Natural killer cell (primary cell): ENCODE measurements at regions not wholly inside any gene's neighbourhood (a gene's known extent, or its start where the extent isn't known, plus 50 kb on each side); places are given as distances from the start of the nearest gene placed in this dataset.

Experiments
- ATAC-seq, 3 donors: fragments of 150-1000 bp in 2 of 3; fragments of 200-7000 bp in 1 of 3; cut with Tn5 transposase; 1 replicate in 1 of 3; 2 replicates in 2 of 3; pipeline ENCODE4 v1.10.0; 2021; ENCODE audit warnings: mild to moderate bottlenecking in 2 of 3, moderate library complexity in 2 of 3
- DNase-seq, 2 donors: peaks; one replicate each; pipeline versions ENCODE4 v3.0.0 to v3.0.0-alpha.2; 2013 to 2021; ENCODE audit warnings: mixed read lengths in 1 of 2
- H3K27ac ChIP-seq: one replicate; pipeline ENCODE4 v1.5.1; 2013; ENCODE audit warnings: mild to moderate bottlenecking, low read length
- H3K27me3 ChIP-seq: one replicate; pipeline ENCODE4 v1.6.1; 2013; ENCODE audit warnings: low read length; ENCODE audit not compliant: control insufficient read depth, insufficient read depth
- H3K36me3 ChIP-seq: one replicate; pipeline ENCODE4 v1.6.1; 2013; ENCODE audit warnings: low read length; ENCODE audit not compliant: control insufficient read depth, insufficient read depth
- H3K4me1 ChIP-seq: one replicate; pipeline ENCODE4 v1.6.1; 2013; ENCODE audit warnings: low read length; ENCODE audit not compliant: control insufficient read depth, insufficient read depth
- H3K4me3 ChIP-seq: one replicate; pipeline ENCODE4 v1.5.1; 2013; ENCODE audit warnings: low read length
- H3K9me3 ChIP-seq: one replicate; pipeline ENCODE4 v1.6.1; 2013; ENCODE audit warnings: low read length; ENCODE audit not compliant: control insufficient read depth, insufficient read depth
- H3K27ac Mint-ChIP-seq, 2 donors: one replicate each; pipeline ENCODE4 v1.8.0; 2022; ENCODE audit warnings: mild to moderate bottlenecking in 2 of 2, mixed read lengths in 2 of 2, moderate library complexity in 1 of 2
- H3K27me3 Mint-ChIP-seq, 2 donors: one replicate each; pipeline ENCODE4 v1.8.0; 2022; ENCODE audit warnings: low read depth in 2 of 2, mixed read lengths in 2 of 2
- H3K36me3 Mint-ChIP-seq: one replicate; pipeline ENCODE4 v1.8.0; 2022; ENCODE audit warnings: mixed read lengths
- H3K4me1 Mint-ChIP-seq, 2 donors: one replicate each; pipeline ENCODE4 v1.8.0; 2022; ENCODE audit warnings: mixed read lengths in 2 of 2
- H3K4me3 Mint-ChIP-seq: one replicate; pipeline ENCODE4 v1.8.0; 2022; ENCODE audit warnings: mild to moderate bottlenecking, moderate library complexity, mixed read lengths
- H3K9me3 Mint-ChIP-seq, 2 donors: one replicate each; pipeline ENCODE4 v1.8.0; 2022; ENCODE audit warnings: mixed read lengths in 2 of 2
- WGBS: methylation state at CpG from one replicate; pipeline ENCODE4 v1.1.7; 2013; ENCODE audit warnings: missing lambda C conversion rate; ENCODE audit not compliant: insufficient coverage; 5-methylcytosine and 5-hydroxymethylcytosine counted together
- intact Hi-C: fragments of 100-400 bp; cut with micrococcal nuclease; formaldehyde crosslinking; loops from one replicate; pipeline ENCODE4 v1.14.2; 2022
- TF ChIP-seq, protein P1 (sequence below): fragments of 200-600 bp; IDR thresholded peaks from one replicate; pipeline ENCODE4 v1.8.0; 2022; ENCODE audit warnings: antibody characterized with exemption

- no peak for ATAC-seq
- no peaks in the 10 kb centered on the region for H3K9me3 Mint-ChIP-seq
- no CpG with 5 or more reads among the region's 1 CpG for WGBS
- Histone ChIP-seq H3K9me3 (no peaks in the 10 kb centered on the region), H3K27me3 (no peaks in the 10 kb centered on the region), H3K4me3 (no peak overlapping the region), H3K4me1 (peaks cover 12% of the 10 kb centered on the region), H3K27ac (no peak overlapping the region), H3K36me3 (no peaks in the 10 kb centered on the region)
- no peak overlapping the region for H3K27ac Mint-ChIP-seq
- H3K4me1 Mint-ChIP-seq = peaks cover 15 to 36% of the 10 kb centered on the region in 2 donors
- intact Hi-C loops = no loop called here
- no peak overlapping the region for H3K4me3 Mint-ChIP-seq
- peaks cover 0 to 4% of the 10 kb centered on the region in 2 donors for H3K27me3 Mint-ChIP-seq
- TF ChIP-seq, protein P1, sequence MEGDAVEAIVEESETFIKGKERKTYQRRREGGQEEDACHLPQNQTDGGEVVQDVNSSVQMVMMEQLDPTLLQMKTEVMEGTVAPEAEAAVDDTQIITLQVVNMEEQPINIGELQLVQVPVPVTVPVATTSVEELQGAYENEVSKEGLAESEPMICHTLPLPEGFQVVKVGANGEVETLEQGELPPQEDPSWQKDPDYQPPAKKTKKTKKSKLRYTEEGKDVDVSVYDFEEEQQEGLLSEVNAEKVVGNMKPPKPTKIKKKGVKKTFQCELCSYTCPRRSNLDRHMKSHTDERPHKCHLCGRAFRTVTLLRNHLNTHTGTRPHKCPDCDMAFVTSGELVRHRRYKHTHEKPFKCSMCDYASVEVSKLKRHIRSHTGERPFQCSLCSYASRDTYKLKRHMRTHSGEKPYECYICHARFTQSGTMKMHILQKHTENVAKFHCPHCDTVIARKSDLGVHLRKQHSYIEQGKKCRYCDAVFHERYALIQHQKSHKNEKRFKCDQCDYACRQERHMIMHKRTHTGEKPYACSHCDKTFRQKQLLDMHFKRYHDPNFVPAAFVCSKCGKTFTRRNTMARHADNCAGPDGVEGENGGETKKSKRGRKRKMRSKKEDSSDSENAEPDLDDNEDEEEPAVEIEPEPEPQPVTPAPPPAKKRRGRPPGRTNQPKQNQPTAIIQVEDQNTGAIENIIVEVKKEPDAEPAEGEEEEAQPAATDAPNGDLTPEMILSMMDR = no peak
- no peak for DNase-seq
- no peaks in the 10 kb centered on the region for H3K36me3 Mint-ChIP-seq
Measured at GRCh38 chr5:52708463-52708862, 79.3 kb upstream of the ITGA1 start.

DNA sequence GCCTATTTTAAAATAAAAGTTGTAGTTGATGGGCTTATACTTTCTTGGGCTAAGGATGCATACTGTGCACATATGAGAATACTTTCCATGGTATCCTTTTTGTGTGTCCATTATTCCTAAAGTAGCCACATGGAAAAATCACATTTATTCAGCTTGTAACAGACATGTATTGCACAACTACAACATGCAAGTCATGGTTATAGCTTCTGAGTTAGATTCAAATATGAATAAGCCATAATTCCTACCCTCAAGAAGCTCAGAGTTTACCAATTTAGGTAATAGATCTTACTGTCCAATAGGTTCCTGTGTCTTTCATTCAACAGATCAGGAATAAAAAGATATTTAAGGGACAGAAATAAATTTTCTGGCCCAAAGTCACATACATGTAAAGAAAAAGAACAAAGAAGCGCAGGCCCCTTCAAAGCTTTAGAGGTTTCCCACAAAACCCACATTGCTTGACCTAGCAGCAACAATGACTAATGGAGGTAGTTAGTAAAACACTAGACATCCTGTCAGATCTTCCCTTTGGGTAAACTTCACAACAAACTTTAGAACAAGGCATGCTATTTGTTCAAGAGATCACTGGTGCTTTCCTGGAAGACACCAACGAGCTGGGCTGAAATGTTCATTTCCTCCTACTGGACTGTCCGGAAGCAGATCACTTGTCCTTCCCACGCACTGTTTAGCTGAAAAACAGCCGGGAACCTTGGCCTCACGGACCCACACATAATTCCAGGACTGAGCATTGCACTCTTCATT is 78.4 kb upstream of the ITGA1 start:
- Histone ChIP-seq H3K36me3 (no peaks in the 10 kb centered on the region), H3K9me3 (no peaks in the 10 kb centered on the region), H3K4me1 (peaks cover 12% of the 10 kb centered on the region), H3K4me3 (no peak overlapping the region), H3K27ac (no peak overlapping the region), H3K27me3 (no peaks in the 10 kb centered on the region)
- Mint-ChIP-seq H3K4me3 (no peak overlapping the region), H3K36me3 (no peaks in the 10 kb centered on the region), H3K27me3 (peaks cover 0 to 4% of the 10 kb centered on the region in 2 donors), H3K4me1 (peaks cover 15 to 36% of the 10 kb centered on the region in 2 donors), H3K27ac (peak overlapping the region in 1 of 2 donors; percentile 11), H3K9me3 (no peaks in the 10 kb centered on the region)
- TF ChIP-seq, protein P1 = no peak
- intact Hi-C loops = no loop called here
- 20% methylated on average over 5 of the region's 6 CpGs for WGBS
- DNase-seq = peak in 1 of 2 donors; percentile 17
- peak in 2 of 3 donors; percentile 58 to 68 for ATAC-seq

GRCh38 chr5:52710310-52710971 is 77.3 kb upstream of the ITGA1 start:
- 70% methylated on average over 1 of the region's 2 CpGs for WGBS
- no peak overlapping the region for H3K27ac ChIP-seq
- H3K4me3 ChIP-seq = no peak overlapping the region
- no peaks in the 10 kb centered on the region for H3K36me3 Mint-ChIP-seq
- no peaks in the 10 kb centered on the region for H3K27me3 ChIP-seq
- H3K27me3 Mint-ChIP-seq = peaks cover 0 to 4% of the 10 kb centered on the region in 2 donors
- ATAC-seq (no peak), DNase-seq (no peak)
- peaks cover 12% of the 10 kb centered on the region for H3K4me1 ChIP-seq
- H3K9me3 Mint-ChIP-seq = no peaks in the 10 kb centered on the region
- TF ChIP-seq, protein P1 = no peak
- no peaks in the 10 kb centered on the region for H3K36me3 ChIP-seq
- H3K27ac Mint-ChIP-seq = peak overlapping the region in 1 of 2 donors; percentile 43
- H3K4me3 Mint-ChIP-seq = peak overlapping the region; percentile 3
- H3K9me3 ChIP-seq = no peaks in the 10 kb centered on the region
- intact Hi-C loops = no loop called here
- H3K4me1 Mint-ChIP-seq = peaks cover 15 to 32% of the 10 kb centered on the region in 2 donors
